SK-N-SH treated with all-trans-retinoic acid at 6 μM for 48 hours (cell line): ENCODE measurements at regions not wholly inside any gene's neighbourhood (a gene's known extent, or its start where the extent isn't known, plus 50 kb on each side); places are given as distances from the start of the nearest gene placed in this dataset.

ENCODE experiments used
- CREB5 ChIP-seq: fragments of 250-450 bp; sonication (Bioruptor Pico); IDR thresholded peaks from 2 replicates; pipeline ENCODE4 v1.5.1; 2020; ENCODE audit warnings: low read depth, mild to moderate bottlenecking, moderate library complexity
- OSR1 ChIP-seq: fragments of 250-450 bp; sonication (Bioruptor Pico); IDR thresholded peaks from 2 replicates; pipeline ENCODE4 v1.8.0; 2022; ENCODE audit warnings: moderate library complexity, mild to moderate bottlenecking, inconsistent platforms
- PATZ1 ChIP-seq: fragments of 250-450 bp; sonication (Bioruptor Pico); IDR thresholded peaks from 2 replicates; pipeline ENCODE4 v1.8.0; 2020; ENCODE audit warnings: mild to moderate bottlenecking, moderate library complexity, borderline replicate concordance
- POU6F1 ChIP-seq: fragments of 250-450 bp; sonication (Bioruptor Pico); IDR thresholded peaks from 2 replicates; pipeline ENCODE4 v1.8.0; 2021; ENCODE audit warnings: low read depth, mild to moderate bottlenecking, moderate library complexity, borderline replicate concordance
- RARB ChIP-seq: fragments of 250-450 bp; sonication (Bioruptor Pico); IDR thresholded peaks from 2 replicates; pipeline ENCODE4 v1.8.0; 2021; ENCODE audit warnings: mild to moderate bottlenecking, moderate library complexity
- SNAI2 ChIP-seq: fragments of 250-450 bp; sonication (Bioruptor Pico); IDR thresholded peaks from 2 replicates; pipeline ENCODE4 v1.5.0; 2020; ENCODE audit warnings: mild to moderate bottlenecking, moderate library complexity
- TCF4 ChIP-seq: fragments of 250-450 bp; sonication (Bioruptor Pico); IDR thresholded peaks from 2 replicates; pipeline ENCODE4 v1.8.0; 2021; ENCODE audit warnings: mild to moderate bottlenecking, moderate library complexity, borderline replicate concordance
- TSHZ2 ChIP-seq: fragments of 250-450 bp; sonication (Bioruptor Pico); IDR thresholded peaks from 2 replicates; pipeline ENCODE4 v1.5.0; 2020; ENCODE audit warnings: mild to moderate bottlenecking, moderate library complexity
- ZC3H10 ChIP-seq: fragments of 250-450 bp; sonication (Bioruptor Pico); IDR thresholded peaks from 2 replicates; pipeline ENCODE4 v1.5.1; 2021; ENCODE audit warnings: mild to moderate bottlenecking, moderate library complexity
- ZFP3 ChIP-seq: fragments of 250-450 bp; sonication (Bioruptor Pico); IDR thresholded peaks from 2 replicates; pipeline ENCODE4 v1.5.0; 2020; ENCODE audit warnings: mild to moderate bottlenecking, moderate library complexity
- ZNF565 ChIP-seq: fragments of 450-650 bp; formaldehyde crosslinking; conservative IDR thresholded peaks from 2 replicates; pipeline ENCODE4 v1.5.0; 2020; ENCODE audit warnings: low read depth, mild to moderate bottlenecking, moderate library complexity

GRCh38 chr2:234181121-234181520 is 130.6 kb downstream of the SPP2 start:
- TF ChIP-seq PATZ1 (CRISPR knock-in tag) (no peak), ZC3H10 (no peak), ZNF565 (no peak), TCF4 (CRISPR knock-in tag) (no peak), SNAI2 (CRISPR knock-in tag) (no peak), ZFP3 (CRISPR knock-in tag) (no peak), POU6F1 (no peak), CREB5 (no peak), RARB (CRISPR knock-in tag) (no peak), TSHZ2 (CRISPR knock-in tag) (no peak), OSR1 (CRISPR knock-in tag) (no peak)
